MV-4-11 (cell line): ENCODE measurements at regions not wholly inside any gene's neighbourhood (a gene's known extent, or its start where the extent isn't known, plus 50 kb on each side); places are given as distances from the start of the nearest gene placed in this dataset.
"Not testable (repeated sequence)": the region's sequence is repeated elsewhere in the genome, so short reads cannot be mapped to it uniquely, and the experiment has no call there.

Experiments
- DNase-seq: peaks from one replicate; lab custom pipeline; 2025; lab: John Stamatoyannopoulos, UW

DNA sequence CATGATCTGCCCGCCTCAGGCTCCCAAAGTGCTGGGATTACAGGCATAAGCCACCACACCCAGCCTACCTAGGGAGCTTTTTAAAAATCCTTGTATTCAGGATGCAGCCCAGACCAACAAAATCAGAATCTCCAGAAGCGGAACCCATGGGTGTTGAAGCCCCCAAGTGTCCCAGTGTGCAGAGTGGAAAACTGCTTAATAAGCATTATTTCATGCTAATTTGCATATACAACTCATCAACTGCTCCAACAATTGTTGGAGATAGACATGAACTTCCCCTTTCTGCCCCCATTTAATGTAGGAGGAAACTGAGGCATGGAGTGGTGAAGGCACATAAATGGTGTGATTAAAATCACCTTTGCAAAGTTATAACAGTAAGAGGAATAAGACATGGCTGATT is 84.3 kb upstream of the C16orf82 start:
- no peak for DNase-seq

DNA sequence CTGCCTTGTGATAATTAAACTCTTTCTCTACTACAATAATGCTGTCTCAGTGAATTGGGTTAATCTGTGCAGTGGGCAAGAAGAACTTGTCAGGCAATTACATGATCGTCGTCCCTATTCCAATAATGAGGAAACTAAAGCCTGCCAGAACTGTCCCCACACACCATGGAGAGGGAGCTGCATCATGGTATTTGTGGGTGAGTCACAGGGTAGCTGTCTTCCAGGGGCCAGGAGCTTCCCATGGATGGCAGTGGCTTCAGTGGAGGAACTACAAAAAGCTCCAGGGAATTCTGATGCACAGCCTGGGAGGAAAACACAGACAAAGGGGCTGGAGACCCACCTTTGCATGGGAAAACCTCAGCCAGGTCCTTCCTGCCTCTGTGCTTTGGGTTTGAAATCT is 83.3 kb upstream of the C16orf82 start:
- DNase-seq, result no peak

DNA sequence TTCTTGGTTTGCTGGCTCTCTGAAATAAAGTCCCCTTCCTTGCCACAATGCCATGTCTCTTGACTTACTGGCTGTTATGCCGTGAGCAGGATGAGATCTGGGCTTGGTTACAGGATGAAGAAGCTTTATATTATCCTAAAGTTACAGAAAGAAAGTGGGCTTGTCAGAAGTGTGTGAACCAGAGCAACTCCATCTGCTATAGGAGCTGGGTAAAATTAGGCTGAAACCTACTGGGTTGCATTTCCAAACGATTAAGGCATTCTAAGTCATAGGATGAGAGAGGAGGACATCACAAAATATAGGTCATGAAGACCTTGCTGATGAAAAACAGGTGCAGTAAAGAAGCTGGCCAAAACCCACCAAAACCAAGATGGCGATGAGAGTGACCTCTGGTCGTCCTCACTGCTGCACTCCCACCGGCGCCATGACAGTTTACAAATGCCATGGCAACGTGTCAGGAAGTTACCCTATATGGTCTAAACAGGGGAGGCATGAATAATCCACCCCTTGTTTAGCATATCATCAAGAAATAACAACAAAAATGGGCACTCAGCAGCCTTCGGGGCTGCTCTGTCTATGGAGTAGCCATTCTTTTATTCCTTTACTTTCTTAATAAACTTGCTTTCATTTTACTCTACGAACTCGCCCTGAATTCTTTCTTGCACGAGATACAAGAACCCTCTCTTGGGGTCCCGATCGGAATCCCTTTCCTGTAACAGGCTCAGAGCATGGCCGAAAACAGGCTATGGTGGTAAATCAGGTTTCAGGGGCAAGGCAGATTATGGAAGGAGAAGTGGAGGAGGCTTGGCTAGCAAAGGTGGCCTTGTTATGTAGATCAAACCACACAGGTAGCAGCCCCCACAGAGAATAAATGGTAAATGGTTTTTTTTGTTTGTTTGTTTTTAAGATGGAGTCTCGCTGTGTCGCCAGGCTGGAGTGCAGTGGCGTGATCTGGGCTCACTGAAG is 81.3 kb upstream of the C16orf82 start:
- no peak for DNase-seq

DNA sequence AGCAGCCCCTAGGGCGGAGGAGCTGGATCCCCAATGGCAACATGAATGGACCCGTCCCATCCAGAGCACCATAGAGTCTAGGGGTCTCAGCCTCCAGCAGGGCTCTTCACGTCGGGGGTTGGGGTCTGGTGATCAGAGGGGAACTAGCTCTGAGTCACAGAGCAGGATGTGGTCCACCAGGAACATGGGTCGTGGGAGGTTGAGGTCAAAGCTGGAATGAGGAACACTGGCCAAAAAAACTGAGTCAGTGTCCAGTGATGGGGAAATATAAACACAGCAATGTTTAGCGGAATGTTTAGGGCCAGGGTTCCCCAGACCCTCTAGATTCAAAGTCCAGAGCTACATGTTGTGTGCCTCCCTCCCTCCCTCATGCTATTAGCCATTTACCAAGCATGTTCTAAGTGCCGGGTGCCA is 79.1 kb upstream of the C16orf82 start:
- DNase-seq, result peak; percentile 32

DNA sequence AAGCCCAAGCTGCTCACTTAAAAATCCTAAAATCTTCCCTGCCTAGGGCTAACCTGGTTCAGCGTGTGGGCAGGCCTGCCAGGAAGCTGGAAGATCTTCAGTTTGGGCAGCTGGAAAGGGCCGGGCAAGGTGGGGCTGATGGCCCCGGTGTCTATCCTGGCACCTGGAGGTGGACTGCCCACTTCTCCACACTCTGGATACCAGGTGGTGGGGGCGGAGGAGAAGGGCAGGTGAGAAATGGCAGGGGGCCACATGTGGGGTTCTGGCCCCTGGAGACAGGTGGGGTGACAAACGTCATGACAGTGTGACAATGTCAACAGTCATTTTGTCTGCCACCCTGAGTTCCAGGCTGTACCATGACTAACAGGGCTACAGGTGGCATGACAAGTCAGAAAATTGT is 78.5 kb upstream of the C16orf82 start:
- no peak for DNase-seq

DNA sequence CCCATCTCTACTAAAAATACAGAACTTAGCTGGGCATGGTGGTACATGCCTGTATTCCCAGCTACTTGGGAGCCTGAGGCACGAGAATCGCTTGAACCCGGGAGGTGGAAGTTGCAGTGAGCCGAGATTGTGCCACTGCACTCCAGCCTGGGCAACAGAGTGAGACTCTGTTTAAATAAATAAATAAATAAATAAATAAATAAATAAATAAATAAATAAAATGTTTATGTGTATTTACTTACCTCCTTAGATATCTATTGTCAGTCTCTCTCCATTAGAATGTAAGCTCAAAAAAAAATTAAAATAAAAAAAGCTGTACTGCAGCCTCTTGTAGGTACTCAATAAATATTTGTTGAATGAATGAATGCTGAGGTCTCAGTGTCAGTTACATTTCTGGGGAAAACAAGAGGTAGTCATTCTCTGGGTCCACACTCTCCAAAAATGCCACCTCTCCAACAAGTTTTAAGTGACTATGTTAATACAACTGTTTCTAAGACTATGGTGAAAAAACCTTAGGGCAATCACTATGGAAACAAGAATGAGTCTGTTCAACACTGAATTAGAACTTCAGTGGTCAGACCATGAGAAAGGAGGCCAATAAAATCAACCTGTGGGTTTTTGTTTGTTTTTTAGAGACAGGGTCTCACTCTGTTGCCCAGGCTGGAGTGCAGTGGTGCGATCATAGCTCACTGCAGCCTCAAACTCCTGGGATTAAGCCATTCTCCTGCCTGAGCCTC is 76.2 kb upstream of the C16orf82 start:
- DNase-seq, result not testable (repeated sequence)

DNA sequence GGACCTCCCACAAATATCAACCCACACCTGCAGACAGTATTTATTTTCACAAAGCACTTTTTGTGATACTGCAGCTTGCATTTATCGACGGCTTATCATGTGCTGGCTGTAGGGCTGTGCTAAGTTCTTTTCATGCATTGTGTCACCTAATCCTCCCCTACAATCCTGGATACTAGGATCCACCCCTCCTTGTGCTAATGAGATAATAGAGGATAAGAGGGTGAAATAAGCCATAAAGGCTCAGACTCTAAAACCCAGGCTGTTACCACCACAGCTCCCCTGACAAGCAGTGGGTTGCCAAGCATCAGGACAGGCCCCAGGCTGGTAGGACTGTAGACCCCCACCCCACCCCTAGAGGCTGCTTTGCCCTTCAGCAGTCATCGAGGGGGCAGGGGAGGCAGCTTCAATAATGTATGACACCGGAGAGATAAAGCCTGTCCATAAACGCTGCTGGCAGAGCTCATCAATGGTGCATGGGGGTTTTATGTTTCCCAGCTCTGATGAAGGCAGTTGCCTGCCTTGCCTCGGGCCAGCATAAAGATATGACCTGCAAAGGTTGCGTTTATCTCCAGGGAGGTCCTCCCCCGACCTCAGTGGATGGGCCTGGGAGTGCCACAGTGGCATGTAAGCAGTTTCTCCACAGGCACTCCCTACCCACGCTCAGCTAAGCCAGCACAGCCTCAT is 73.9 kb upstream of the C16orf82 start:
- no peak for DNase-seq

DNA sequence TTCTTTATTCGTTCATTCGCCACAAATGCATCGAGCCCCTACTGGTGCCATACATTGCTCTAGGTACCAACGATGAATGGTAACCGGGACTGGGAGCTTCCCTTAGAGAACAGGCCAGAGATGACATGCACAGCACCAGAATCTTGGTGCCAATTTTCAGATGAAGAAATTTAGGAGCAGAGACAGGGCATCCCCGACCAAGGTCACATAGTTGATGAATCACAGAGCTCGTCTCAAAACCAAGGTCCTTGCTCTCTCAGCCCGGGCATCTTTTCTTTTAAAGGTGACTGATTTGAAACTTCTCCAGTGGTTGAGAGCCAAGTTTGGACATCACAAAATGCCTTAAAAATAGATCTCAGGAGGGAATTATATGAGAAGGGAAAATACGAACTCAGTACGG is 73.2 kb upstream of the C16orf82 start:
- DNase-seq, result no peak

DNA sequence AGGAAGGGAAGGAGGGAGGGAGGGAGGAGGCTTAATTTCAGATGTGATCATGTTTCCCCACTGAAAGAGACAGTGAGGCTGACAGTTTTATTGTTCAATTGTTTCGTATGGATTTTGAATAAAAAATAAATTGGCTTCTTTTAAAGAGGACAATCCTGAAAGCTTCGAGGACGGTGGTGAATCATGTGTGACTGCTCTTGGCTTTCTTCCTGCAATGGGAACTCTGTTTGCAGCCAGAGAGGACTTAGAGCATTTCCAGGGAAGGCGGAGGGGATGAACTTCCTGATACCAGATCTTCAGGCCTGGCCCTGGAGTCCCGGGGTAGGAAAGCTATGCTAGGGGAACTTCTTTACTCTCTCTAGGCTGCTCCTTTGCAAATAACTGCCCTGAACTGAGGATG is 72.8 kb upstream of the C16orf82 start:
- no peak for DNase-seq

DNA sequence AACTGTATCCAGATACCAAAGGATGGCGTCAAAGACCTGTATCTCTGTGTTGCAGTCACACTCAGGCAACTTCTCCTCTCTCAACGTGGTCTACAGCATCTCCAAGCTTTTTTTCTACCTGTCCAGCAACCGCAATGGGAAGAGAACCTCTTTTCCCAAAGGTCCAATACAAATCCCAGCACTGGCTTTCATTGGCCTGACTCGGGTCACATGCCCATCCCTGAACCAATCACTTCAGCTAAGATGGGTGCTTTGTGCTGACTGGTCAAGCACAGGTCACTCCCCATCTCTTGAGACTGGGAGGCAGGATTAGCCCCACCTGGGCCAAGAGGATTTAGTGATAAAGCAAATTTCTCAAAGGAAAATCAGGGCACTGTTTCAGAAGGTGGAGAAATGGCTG is 71.2 kb upstream of the C16orf82 start:
- no peak for DNase-seq

DNA sequence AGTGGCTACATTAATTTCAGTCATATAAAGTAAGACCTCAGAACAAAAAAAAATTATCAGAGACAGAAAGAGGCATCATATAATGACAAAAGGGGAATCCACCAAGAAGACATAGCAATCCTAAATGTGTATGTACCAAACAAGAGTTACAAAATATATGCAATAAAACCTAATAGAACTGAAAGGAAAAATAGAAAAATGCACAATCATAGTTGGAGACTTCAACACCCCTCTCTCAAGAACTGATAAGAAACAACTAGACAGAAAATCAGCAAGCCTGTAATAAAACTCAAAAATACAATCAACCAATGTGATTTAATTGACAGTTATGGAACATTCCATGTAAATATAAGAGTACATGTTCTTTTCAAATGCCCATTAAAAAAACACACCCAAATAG is 61.3 kb upstream of the C16orf82 start:
- DNase-seq, result no peak
